HG03135 (cell line): ENCODE measurements at regions not wholly inside any gene's neighbourhood (a gene's known extent, or its start where the extent isn't known, plus 50 kb on each side); places are given as distances from the start of the nearest gene placed in this dataset.

Experiments used
- ATAC-seq: cut with Tn5 transposase; IDR thresholded peaks from one replicate; pipeline ENCODE4 v1.9.1; 2021; ENCODE audit warnings: mild to moderate bottlenecking, moderate library complexity; ENCODE audit not compliant: unreplicated experiment

- ATAC-seq, result no peak
Measured at GRCh38 chr3:181660337-181660736, 51.4 kb upstream of the SOX2 start.

GRCh38 chr3:181637456-181637855 is 74.3 kb upstream of the SOX2 start:
- ATAC-seq, result no peak

- no peak for ATAC-seq
Measured at GRCh38 chr3:181637056-181637455, 74.7 kb upstream of the SOX2 start.

- no peak for ATAC-seq
Measured at GRCh38 chr3:181635141-181635540, 76.6 kb upstream of the SOX2 start.

GRCh38 chr3:181633556-181633955 is 78.2 kb upstream of the SOX2 start:
- ATAC-seq, result no peak

GRCh38 chr3:181631901-181632300 is 79.8 kb upstream of the SOX2 start:
- ATAC-seq, result no peak

GRCh38 chr3:181630853-181631252 is 80.9 kb upstream of the SOX2 start:
- ATAC-seq, result no peak

GRCh38 chr3:181629711-181630110 is 82.0 kb upstream of the SOX2 start:
- no peak for ATAC-seq

- ATAC-seq, result no peak
Measured at GRCh38 chr3:181629029-181629428, 82.7 kb upstream of the SOX2 start.

- ATAC-seq, result no peak
Measured at GRCh38 chr3:181628384-181628783, 83.3 kb upstream of the SOX2 start.

- ATAC-seq, result no peak
Measured at GRCh38 chr3:181626036-181626435, 85.7 kb upstream of the SOX2 start.

GRCh38 chr3:181623924-181624694 is 87.6 kb upstream of the SOX2 start:
- ATAC-seq, result no peak

GRCh38 chr3:181622365-181622764 is 89.4 kb upstream of the SOX2 start:
- ATAC-seq, result no peak

GRCh38 chr3:181619897-181620296 is 91.8 kb upstream of the SOX2 start:
- no peak for ATAC-seq

- no peak for ATAC-seq
Measured at GRCh38 chr3:181618260-181618659, 93.5 kb upstream of the SOX2 start.

GRCh38 chr3:181616088-181617070 is 95.3 kb upstream of the SOX2 start:
- ATAC-seq, result no peak

GRCh38 chr3:181615666-181616065 is 96.1 kb upstream of the SOX2 start:
- ATAC-seq, result no peak

GRCh38 chr3:181614878-181615277 is 96.8 kb upstream of the SOX2 start:
- ATAC-seq, result no peak

GRCh38 chr3:181613813-181614212 is 97.9 kb upstream of the SOX2 start:
- ATAC-seq, result no peak

GRCh38 chr3:181613191-181613590 is 98.5 kb upstream of the SOX2 start:
- ATAC-seq, result no peak

- no peak for ATAC-seq
Measured at GRCh38 chr3:181610973-181611265, 100.8 kb upstream of the SOX2 start.
